Neural cell (in vitro differentiated cells): ENCODE measurements at regions not wholly inside any gene's neighbourhood (a gene's known extent, or its start where the extent isn't known, plus 50 kb on each side); places are given as distances from the start of the nearest gene placed in this dataset.

ENCODE experiments used
- H2AFZ ChIP-seq: fragments of 200-600, 300-800 bp; sonication (generic), shearing (Covaris generic); 2 replicates; pipeline ENCODE4 v1.6.0; 2014; ENCODE audit warnings: low read depth, mild to moderate bottlenecking, antibody characterized with exemption, low read length, moderate library complexity
- H3F3A ChIP-seq: fragments of 200-600 bp; shearing (Covaris generic); 2 replicates; pipeline ENCODE4 v1.6.1; 2016; ENCODE audit warnings: mild to moderate bottlenecking, moderate library complexity, mixed read lengths, antibody characterized with exemption, low read length; ENCODE audit not compliant: insufficient read depth, poor library complexity, severe bottlenecking
- H3K27ac ChIP-seq: fragments of 200-600, 300-800 bp; sonication (generic), shearing (Covaris generic); 2 replicates; pipeline ENCODE4 v1.5.1; 2014; ENCODE audit warnings: mild to moderate bottlenecking, low read length, moderate library complexity
- H3K27me3 ChIP-seq: fragments of 300-800, 200-600 bp; sonication (generic), shearing (Covaris generic); 2 replicates; pipeline ENCODE4 v1.6.0; 2014; ENCODE audit warnings: mild to moderate bottlenecking, low read depth, low read length, moderate library complexity; ENCODE audit not compliant: insufficient read depth
- H3K36me3 ChIP-seq: fragments of 300-800, 200-600 bp; sonication (generic), shearing (Covaris generic); 2 replicates; pipeline ENCODE4 v1.5.1; 2014; ENCODE audit warnings: mild to moderate bottlenecking, antibody characterized with exemption, low read length, moderate library complexity; ENCODE audit not compliant: insufficient read depth
- H3K4me2 ChIP-seq: fragments of 300-800, 200-600 bp; sonication (generic), shearing (Covaris generic); 2 replicates; pipeline ENCODE4 v1.6.0; 2014; ENCODE audit warnings: mild to moderate bottlenecking, low read length
- H3K4me3 ChIP-seq: fragments of 300-800, 200-600 bp; sonication (generic), shearing (Covaris generic); 2 replicates; pipeline ENCODE4 v1.5.1; 2014; ENCODE audit warnings: mild to moderate bottlenecking, low read length, moderate library complexity
- H3K79me2 ChIP-seq: fragments of 200-600 bp; shearing (Covaris generic); replicated peaks from 2 replicates; pipeline ENCODE4 v1.6.0; 2014; ENCODE audit warnings: mild to moderate bottlenecking, low read length, moderate library complexity; ENCODE audit not compliant: insufficient read depth
- H3K9ac ChIP-seq: fragments of 300-800, 200-600 bp; sonication (generic), shearing (Covaris generic); 2 replicates; pipeline ENCODE4 v1.6.1; 2016; ENCODE audit warnings: mild to moderate bottlenecking, low read length, mixed read lengths
- H3K9me2 ChIP-seq: fragments of 200-600 bp; shearing (Covaris generic); 2 replicates; pipeline ENCODE4 v1.6.1; 2016; ENCODE audit warnings: mild to moderate bottlenecking, low read length, mixed read lengths; ENCODE audit not compliant: insufficient read depth
- H3K9me3 ChIP-seq: fragments of 200-600, 300-800 bp; sonication (generic), shearing (Covaris generic); 2 replicates; pipeline ENCODE4 v1.6.1; 2016; ENCODE audit warnings: mild to moderate bottlenecking, mixed run types, low read length, moderate library complexity, mixed read lengths
- H4K20me1 ChIP-seq: fragments of 200-600 bp; shearing (Covaris generic); 2 replicates; pipeline ENCODE4 v1.6.1; 2016; ENCODE audit warnings: mild to moderate bottlenecking, mixed run types; ENCODE audit not compliant: insufficient read depth
- CTCF ChIP-seq: fragments of 450-650 bp; IDR thresholded peaks from 2 replicates; pipeline ENCODE4 v1.5.1; 2014; ENCODE audit warnings: antibody characterized with exemption, mild to moderate bottlenecking, moderate library complexity; ENCODE audit not compliant: poor library complexity, severe bottlenecking
- EP300 ChIP-seq: fragments of 450-650 bp; conservative IDR thresholded peaks from 2 replicates; pipeline ENCODE4 v1.6.1; 2014; ENCODE audit warnings: antibody characterized with exemption, mild to moderate bottlenecking, moderate library complexity; ENCODE audit not compliant: poor library complexity, severe bottlenecking
- EZH2 ChIP-seq: fragments of 200-600, 300-800 bp; shearing (Covaris generic), sonication (generic); IDR thresholded peaks from 2 replicates; pipeline ENCODE4 v1.6.1; 2014; ENCODE audit warnings: antibody characterized with exemption, low read length, borderline replicate concordance, mild to moderate bottlenecking; ENCODE audit not compliant: insufficient read depth, poor library complexity, severe bottlenecking
- MXI1 ChIP-seq: fragments of 450-650 bp; conservative IDR thresholded peaks from 2 replicates; pipeline ENCODE4 v1.6.1; 2014; ENCODE audit warnings: antibody characterized with exemption, mild to moderate bottlenecking; ENCODE audit not compliant: poor library complexity, severe bottlenecking
- POLR2AphosphoS5 ChIP-seq: IDR thresholded peaks from 2 replicates; pipeline ENCODE4 v1.6.1; 2012
- RAD21 ChIP-seq: fragments of 450-650 bp; conservative IDR thresholded peaks from 2 replicates; pipeline ENCODE4 v1.6.1; 2014; ENCODE audit warnings: antibody characterized with exemption, mild to moderate bottlenecking, moderate library complexity
- REST ChIP-seq: IDR thresholded peaks from 2 replicates; pipeline ENCODE4 v1.6.1; 2012; ENCODE audit warnings: borderline replicate concordance
- SMC3 ChIP-seq: fragments of 450-650 bp; conservative IDR thresholded peaks from 2 replicates; pipeline ENCODE4 v1.6.1; 2014; ENCODE audit warnings: antibody characterized with exemption, mild to moderate bottlenecking, moderate library complexity; ENCODE audit not compliant: poor library complexity
- TAF1 ChIP-seq: IDR thresholded peaks from 2 replicates; pipeline ENCODE4 v1.6.1; 2012; ENCODE audit warnings: low read depth

GRCh38 chr21:27833298-27833697 lies 866.4 kb upstream of the ADAMTS5 start:
- peak overlapping the region; percentile 39 for H3K27ac ChIP-seq
- H3K27me3 ChIP-seq = no peaks in the 10 kb centered on the region
- no peak overlapping the region for H3K9ac ChIP-seq
- no peak overlapping the region for H3K4me2 ChIP-seq
- H3F3A ChIP-seq = no peaks in the 10 kb centered on the region
- no peak overlapping the region for H2AFZ ChIP-seq
- H3K9me2 ChIP-seq = no peaks in the 10 kb centered on the region
- no peaks in the 10 kb centered on the region for H4K20me1 ChIP-seq
- no peak overlapping the region for H3K4me3 ChIP-seq
- no peaks in the 10 kb centered on the region for H3K79me2 ChIP-seq
- H3K36me3 ChIP-seq = no peaks in the 10 kb centered on the region
- TF ChIP-seq REST = no peak
- TF ChIP-seq SMC3 = no peak
- TF ChIP-seq EP300 = peak; percentile 90
- no peak for TF ChIP-seq MXI1
- no peak for TF ChIP-seq RAD21
- no peak for TF ChIP-seq TAF1
- TF ChIP-seq EZH2 = no peak
- no peak for TF ChIP-seq CTCF
- TF ChIP-seq POLR2AphosphoS5 = peak; percentile 53
- H3K9me3 ChIP-seq = no peaks in the 10 kb centered on the region

GRCh38 chr21:27831816-27832569 lies 865.1 kb upstream of the ADAMTS5 start:
- no peaks in the 10 kb centered on the region for H3K9me2 ChIP-seq
- H3K36me3 ChIP-seq = no peaks in the 10 kb centered on the region
- no peaks in the 10 kb centered on the region for H3K9me3 ChIP-seq
- no peak overlapping the region for H3K9ac ChIP-seq
- H3K4me2 ChIP-seq = no peak overlapping the region
- no peak overlapping the region for H3K27ac ChIP-seq
- no peaks in the 10 kb centered on the region for H3K27me3 ChIP-seq
- H4K20me1 ChIP-seq = no peaks in the 10 kb centered on the region
- H2AFZ ChIP-seq = no peak overlapping the region
- no peak overlapping the region for H3K4me3 ChIP-seq
- H3F3A ChIP-seq = no peaks in the 10 kb centered on the region
- no peaks in the 10 kb centered on the region for H3K79me2 ChIP-seq
- TF ChIP-seq SMC3 (no peak), TAF1 (no peak), RAD21 (no peak), EZH2 (no peak), EP300 (no peak), MXI1 (no peak), REST (no peak), POLR2AphosphoS5 (no peak), CTCF (no peak)
